PFSK-1 (cell line): ENCODE measurements at regions not wholly inside any gene's neighbourhood (a gene's known extent, or its start where the extent isn't known, plus 50 kb on each side); places are given as distances from the start of the nearest gene placed in this dataset.

Experiments
- FOXP2 ChIP-seq: optimal IDR thresholded peaks from 2 replicates; pipeline ENCODE3; 2011; ENCODE audit warnings: borderline replicate concordance, control low read depth, inconsistent platforms; ENCODE audit not compliant: insufficient read depth; ENCODE audit errors: extremely low read length, extremely low read depth
- POLR2AphosphoS5 ChIP-seq: IDR thresholded peaks from 2 replicates; pipeline ENCODE4 v1.6.1; 2012; ENCODE audit warnings: low read depth, mild to moderate bottlenecking, control low read depth, low read length, moderate library complexity
- SIN3A ChIP-seq: IDR thresholded peaks from 2 replicates; pipeline ENCODE4 v1.6.1; 2012; ENCODE audit warnings: mild to moderate bottlenecking, low read length, moderate library complexity, borderline replicate concordance; ENCODE audit not compliant: insufficient read depth
- TAF1 ChIP-seq: IDR thresholded peaks from 2 replicates; pipeline ENCODE4 v1.6.1; 2012; ENCODE audit warnings: low read length, control low read depth, borderline replicate concordance; ENCODE audit not compliant: insufficient read depth
- TF ChIP-seq, protein P1 (sequence below), 2 experiments: IDR thresholded peaks; 2 replicates each; pipeline versions ENCODE4 v1.6.1 to v1.8.0; 2011 to 2012; ENCODE audit warnings: low read depth in 2 of 2, low read length in 2 of 2, control low read depth in 1 of 2, inconsistent platforms in 1 of 2, mild to moderate bottlenecking in 1 of 2, moderate library complexity in 1 of 2; ENCODE audit not compliant: insufficient read depth in 1 of 2

- TF ChIP-seq, protein P1, sequence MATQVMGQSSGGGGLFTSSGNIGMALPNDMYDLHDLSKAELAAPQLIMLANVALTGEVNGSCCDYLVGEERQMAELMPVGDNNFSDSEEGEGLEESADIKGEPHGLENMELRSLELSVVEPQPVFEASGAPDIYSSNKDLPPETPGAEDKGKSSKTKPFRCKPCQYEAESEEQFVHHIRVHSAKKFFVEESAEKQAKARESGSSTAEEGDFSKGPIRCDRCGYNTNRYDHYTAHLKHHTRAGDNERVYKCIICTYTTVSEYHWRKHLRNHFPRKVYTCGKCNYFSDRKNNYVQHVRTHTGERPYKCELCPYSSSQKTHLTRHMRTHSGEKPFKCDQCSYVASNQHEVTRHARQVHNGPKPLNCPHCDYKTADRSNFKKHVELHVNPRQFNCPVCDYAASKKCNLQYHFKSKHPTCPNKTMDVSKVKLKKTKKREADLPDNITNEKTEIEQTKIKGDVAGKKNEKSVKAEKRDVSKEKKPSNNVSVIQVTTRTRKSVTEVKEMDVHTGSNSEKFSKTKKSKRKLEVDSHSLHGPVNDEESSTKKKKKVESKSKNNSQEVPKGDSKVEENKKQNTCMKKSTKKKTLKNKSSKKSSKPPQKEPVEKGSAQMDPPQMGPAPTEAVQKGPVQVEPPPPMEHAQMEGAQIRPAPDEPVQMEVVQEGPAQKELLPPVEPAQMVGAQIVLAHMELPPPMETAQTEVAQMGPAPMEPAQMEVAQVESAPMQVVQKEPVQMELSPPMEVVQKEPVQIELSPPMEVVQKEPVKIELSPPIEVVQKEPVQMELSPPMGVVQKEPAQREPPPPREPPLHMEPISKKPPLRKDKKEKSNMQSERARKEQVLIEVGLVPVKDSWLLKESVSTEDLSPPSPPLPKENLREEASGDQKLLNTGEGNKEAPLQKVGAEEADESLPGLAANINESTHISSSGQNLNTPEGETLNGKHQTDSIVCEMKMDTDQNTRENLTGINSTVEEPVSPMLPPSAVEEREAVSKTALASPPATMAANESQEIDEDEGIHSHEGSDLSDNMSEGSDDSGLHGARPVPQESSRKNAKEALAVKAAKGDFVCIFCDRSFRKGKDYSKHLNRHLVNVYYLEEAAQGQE (IDR thresholded peaks at IDR 0.05; ENCODE audit: insufficient read depth in 1 of 2, low read depth in 2 of 2, low read length in 2 of 2): no peak
- TF ChIP-seq FOXP2 (no peak), TAF1 (no peak), SIN3A (no peak), POLR2AphosphoS5 (no peak)
These were observed 1673.4 kb upstream of the PCDH7 start for GRCh38 chr4:29046781-29047180.

GRCh38 chr4:29047341-29048041, 1672.7 kb upstream of the PCDH7 start:
- TF ChIP-seq SIN3A: no peak
- no peak for TF ChIP-seq TAF1
- no peak for TF ChIP-seq FOXP2
- TF ChIP-seq, protein P1 (IDR thresholded peaks at IDR 0.05; ENCODE audit: insufficient read depth in 1 of 2, low read depth in 2 of 2, low read length in 2 of 2): no peak
- TF ChIP-seq POLR2AphosphoS5: no peak

DNA sequence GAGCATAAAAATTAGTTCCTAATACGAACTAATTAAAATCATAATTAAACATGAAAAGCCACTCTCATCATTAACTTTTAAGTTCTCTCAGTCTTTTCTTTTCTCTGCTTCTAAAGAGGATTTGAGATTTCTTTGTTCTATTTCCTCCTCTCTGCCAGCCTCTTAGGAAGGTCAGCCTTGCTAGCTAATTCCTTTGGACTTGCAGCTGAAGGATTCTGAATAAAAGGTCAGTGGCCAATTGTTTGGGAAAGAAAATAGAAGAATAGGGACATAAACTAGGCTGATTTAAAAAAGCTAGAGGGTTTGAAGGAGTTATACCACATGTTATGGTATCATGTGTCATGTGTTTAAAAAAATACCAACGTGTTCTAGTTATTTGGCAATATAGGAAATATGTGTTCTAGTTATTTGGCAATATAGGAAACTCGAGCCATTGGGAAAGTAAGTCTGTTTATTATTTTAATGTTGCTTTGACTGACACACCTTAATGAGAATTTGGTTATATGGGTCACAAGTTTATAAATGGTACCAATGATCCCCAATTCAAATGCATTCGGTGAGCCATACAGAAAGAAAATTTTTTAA, 1668.7 kb upstream of the PCDH7 start:
- no peak for TF ChIP-seq FOXP2
- TF ChIP-seq TAF1: no peak
- no peak for TF ChIP-seq SIN3A
- TF ChIP-seq, protein P1 (IDR thresholded peaks at IDR 0.05; ENCODE audit: insufficient read depth in 1 of 2, low read depth in 2 of 2, low read length in 2 of 2): no peak
- TF ChIP-seq POLR2AphosphoS5: no peak

- TF ChIP-seq, protein P1 (IDR thresholded peaks at IDR 0.05; ENCODE audit: insufficient read depth in 1 of 2, low read depth in 2 of 2, low read length in 2 of 2): no peak
- TF ChIP-seq FOXP2 (no peak), TAF1 (no peak), POLR2AphosphoS5 (no peak), SIN3A (no peak)
These were observed 1667.9 kb upstream of the PCDH7 start for GRCh38 chr4:29052266-29052665.
